Hepatocyte (in vitro differentiated cells): ENCODE measurements at regions not wholly inside any gene's neighbourhood (a gene's known extent, or its start where the extent isn't known, plus 50 kb on each side); places are given as distances from the start of the nearest gene placed in this dataset.

ENCODE experiments used
- EZH2 ChIP-seq: fragments of 200-600 bp; sonication (generic); IDR thresholded peaks from 2 replicates; pipeline ENCODE4 v1.6.1; 2016; ENCODE audit warnings: antibody characterized with exemption, mild to moderate bottlenecking, borderline replicate concordance
- TF ChIP-seq, protein P1 (sequence below): fragments of 200-600 bp; sonication (generic); IDR thresholded peaks from 2 replicates; pipeline ENCODE4 v1.5.1; 2016; ENCODE audit warnings: antibody characterized with exemption, mild to moderate bottlenecking; ENCODE audit not compliant: poor library complexity

- TF ChIP-seq, protein P1, sequence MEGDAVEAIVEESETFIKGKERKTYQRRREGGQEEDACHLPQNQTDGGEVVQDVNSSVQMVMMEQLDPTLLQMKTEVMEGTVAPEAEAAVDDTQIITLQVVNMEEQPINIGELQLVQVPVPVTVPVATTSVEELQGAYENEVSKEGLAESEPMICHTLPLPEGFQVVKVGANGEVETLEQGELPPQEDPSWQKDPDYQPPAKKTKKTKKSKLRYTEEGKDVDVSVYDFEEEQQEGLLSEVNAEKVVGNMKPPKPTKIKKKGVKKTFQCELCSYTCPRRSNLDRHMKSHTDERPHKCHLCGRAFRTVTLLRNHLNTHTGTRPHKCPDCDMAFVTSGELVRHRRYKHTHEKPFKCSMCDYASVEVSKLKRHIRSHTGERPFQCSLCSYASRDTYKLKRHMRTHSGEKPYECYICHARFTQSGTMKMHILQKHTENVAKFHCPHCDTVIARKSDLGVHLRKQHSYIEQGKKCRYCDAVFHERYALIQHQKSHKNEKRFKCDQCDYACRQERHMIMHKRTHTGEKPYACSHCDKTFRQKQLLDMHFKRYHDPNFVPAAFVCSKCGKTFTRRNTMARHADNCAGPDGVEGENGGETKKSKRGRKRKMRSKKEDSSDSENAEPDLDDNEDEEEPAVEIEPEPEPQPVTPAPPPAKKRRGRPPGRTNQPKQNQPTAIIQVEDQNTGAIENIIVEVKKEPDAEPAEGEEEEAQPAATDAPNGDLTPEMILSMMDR, result no peak
- no peak for TF ChIP-seq EZH2
These were observed 485.4 kb downstream of the ZNF608 start for GRCh38 chr5:124260921-124261515.
